Right kidney (tissue), 1 donor: ENCODE measurements at regions not wholly inside any gene's neighbourhood (a gene's known extent, or its start where the extent isn't known, plus 50 kb on each side); places are given as distances from the start of the nearest gene placed in this dataset.

Experiments used
- DNase-seq: peaks from one replicate; pipeline ENCODE4 v3.0.0-alpha.2; 2016

GRCh38 chr6:79864421-79864820 is 82.9 kb downstream of the ELOVL4 start:
- DNase-seq, result no peak

- no peak for DNase-seq
Measured at GRCh38 chr6:79864001-79864400, 83.4 kb downstream of the ELOVL4 start.

GRCh38 chr6:79863566-79863965 is 83.8 kb downstream of the ELOVL4 start:
- DNase-seq, result no peak

- DNase-seq, result no peak
Measured at GRCh38 chr6:79862711-79863110, 84.6 kb downstream of the ELOVL4 start.

- no peak for DNase-seq
Measured at GRCh38 chr6:79862126-79862525, 85.2 kb downstream of the ELOVL4 start.

- DNase-seq, result no peak
Measured at GRCh38 chr6:79861023-79861422, 86.3 kb downstream of the ELOVL4 start.

GRCh38 chr6:79847426-79847825 is 99.9 kb downstream of the ELOVL4 start:
- DNase-seq, result no peak

GRCh38 chr6:79842376-79843040 is 104.8 kb downstream of the ELOVL4 start:
- DNase-seq, result no peak

- no peak for DNase-seq
Measured at GRCh38 chr6:79841577-79842375, 105.6 kb downstream of the ELOVL4 start.

- no peak for DNase-seq
Measured at GRCh38 chr6:79838851-79839250, 108.5 kb downstream of the ELOVL4 start.

GRCh38 chr6:79833964-79834284 is 113.4 kb downstream of the ELOVL4 start:
- DNase-seq, result no peak

- no peak for DNase-seq
Measured at GRCh38 chr6:79833264-79833963, 113.9 kb downstream of the ELOVL4 start.

GRCh38 chr6:79832723-79833122 is 114.6 kb downstream of the ELOVL4 start:
- no peak for DNase-seq

- no peak for DNase-seq
Measured at GRCh38 chr6:79824202-79824601, 123.2 kb downstream of the ELOVL4 start.

- DNase-seq, result no peak
Measured at GRCh38 chr6:79821859-79822258, 125.5 kb downstream of the ELOVL4 start.

- no peak for DNase-seq
Measured at GRCh38 chr6:79818471-79818870, 128.9 kb downstream of the ELOVL4 start.

GRCh38 chr6:79814940-79815339 is 132.4 kb downstream of the ELOVL4 start:
- no peak for DNase-seq

GRCh38 chr6:79813854-79814709 is 133.3 kb downstream of the ELOVL4 start:
- DNase-seq, result peak; percentile 16

GRCh38 chr6:79813143-79813850 is 134.1 kb downstream of the ELOVL4 start:
- no peak for DNase-seq

GRCh38 chr6:79812195-79812594 is 135.2 kb downstream of the ELOVL4 start:
- no peak for DNase-seq

GRCh38 chr6:79810871-79811270 is 136.5 kb downstream of the ELOVL4 start:
- no peak for DNase-seq

- DNase-seq, result no peak
Measured at GRCh38 chr6:79810185-79810705, 137.1 kb downstream of the ELOVL4 start.
